Testis (tissue), 2 donors: ENCODE measurements at regions not wholly inside any gene's neighbourhood (a gene's known extent, or its start where the extent isn't known, plus 50 kb on each side); places are given as distances from the start of the nearest gene placed in this dataset.

ENCODE experiments used
- CTCF ChIP-seq, 3 experiments: fragments of 450-650 bp in 2 of 3; fragments of 200-600 bp in 1 of 3; sonication (generic) in 1 of 3; IDR thresholded peaks; one replicate each; pipeline ENCODE4 v1.5.1; 2016 to 2019; ENCODE audit warnings: antibody characterized with exemption in 3 of 3, mild to moderate bottlenecking in 2 of 3, moderate library complexity in 1 of 3
- POLR2A ChIP-seq: fragments of 450-650 bp; IDR thresholded peaks from one replicate; pipeline ENCODE4 v1.6.1; 2017; ENCODE audit warnings: antibody characterized with exemption, mild to moderate bottlenecking, moderate library complexity

- TF ChIP-seq CTCF (IDR thresholded peaks at IDR 0.05) (no peak), POLR2A (no peak)
Observed at GRCh38 chr12:20096430-20096829, 271.9 kb upstream of the PDE3A start.
